Stimulated activated effector memory CD8-positive, alpha-beta T cell treated with anti-CD3 and anti-CD28 coated beads, Interleukin-12 subunit alpha, Interleukin-12 subunit beta, amount 100 ng/mL, for 72 hours (primary cell): ENCODE measurements at regions not wholly inside any gene's neighbourhood (a gene's known extent, or its start where the extent isn't known, plus 50 kb on each side); places are given as distances from the start of the nearest gene placed in this dataset.

Source experiments
- ATAC-seq: fragments of 150-1000 bp; cut with Tn5 transposase; 2 replicates; pipeline ENCODE4 v1.10.0; 2021
- DNase-seq, 2 donors: peaks; one replicate each; pipeline ENCODE4 v3.0.0; 2021 to 2022; ENCODE audit warnings: low spot score in 2 of 2
- H3K27ac Mint-ChIP-seq: one replicate; pipeline ENCODE4 v1.8.0; 2022; ENCODE audit warnings: mild to moderate bottlenecking, mixed read lengths
- H3K36me3 Mint-ChIP-seq: one replicate; pipeline ENCODE4 v1.8.0; 2022; ENCODE audit warnings: mild to moderate bottlenecking, mixed read lengths
- H3K4me1 Mint-ChIP-seq: one replicate; pipeline ENCODE4 v1.8.0; 2022; ENCODE audit warnings: mixed read lengths
- H3K4me3 Mint-ChIP-seq: one replicate; pipeline ENCODE4 v1.8.0; 2022; ENCODE audit warnings: mild to moderate bottlenecking, mixed read lengths
- H3K9me3 Mint-ChIP-seq: one replicate; pipeline ENCODE4 v1.8.0; 2022; ENCODE audit warnings: mixed read lengths

DNA sequence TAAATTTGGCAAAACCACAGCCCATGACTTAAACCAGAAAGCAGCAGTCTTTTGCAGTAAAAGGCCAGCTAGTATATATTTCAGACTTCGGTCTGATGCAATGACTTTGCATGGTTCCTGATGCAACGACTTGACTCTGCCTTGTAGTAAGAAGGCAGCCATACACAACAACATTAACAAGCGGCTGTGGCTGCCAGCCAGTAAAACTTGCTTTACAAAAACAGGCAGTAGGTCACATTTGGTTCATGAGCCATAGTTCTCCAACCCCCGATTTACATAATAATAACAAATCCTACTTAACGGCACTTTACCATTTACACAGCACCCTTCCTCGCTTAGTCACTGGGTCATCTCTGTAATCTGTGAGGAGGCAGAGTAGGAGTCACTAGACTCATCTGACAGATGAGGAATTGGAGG, 410.3 kb downstream of the LRATD1 start:
- H3K36me3 Mint-ChIP-seq: no peaks in the 10 kb centered on the region
- no peak for ATAC-seq
- no peaks in the 10 kb centered on the region for H3K4me1 Mint-ChIP-seq
- H3K27ac Mint-ChIP-seq: no peak overlapping the region
- H3K4me3 Mint-ChIP-seq: no peak overlapping the region
- no peaks in the 10 kb centered on the region for H3K9me3 Mint-ChIP-seq
- no peak for DNase-seq

DNA sequence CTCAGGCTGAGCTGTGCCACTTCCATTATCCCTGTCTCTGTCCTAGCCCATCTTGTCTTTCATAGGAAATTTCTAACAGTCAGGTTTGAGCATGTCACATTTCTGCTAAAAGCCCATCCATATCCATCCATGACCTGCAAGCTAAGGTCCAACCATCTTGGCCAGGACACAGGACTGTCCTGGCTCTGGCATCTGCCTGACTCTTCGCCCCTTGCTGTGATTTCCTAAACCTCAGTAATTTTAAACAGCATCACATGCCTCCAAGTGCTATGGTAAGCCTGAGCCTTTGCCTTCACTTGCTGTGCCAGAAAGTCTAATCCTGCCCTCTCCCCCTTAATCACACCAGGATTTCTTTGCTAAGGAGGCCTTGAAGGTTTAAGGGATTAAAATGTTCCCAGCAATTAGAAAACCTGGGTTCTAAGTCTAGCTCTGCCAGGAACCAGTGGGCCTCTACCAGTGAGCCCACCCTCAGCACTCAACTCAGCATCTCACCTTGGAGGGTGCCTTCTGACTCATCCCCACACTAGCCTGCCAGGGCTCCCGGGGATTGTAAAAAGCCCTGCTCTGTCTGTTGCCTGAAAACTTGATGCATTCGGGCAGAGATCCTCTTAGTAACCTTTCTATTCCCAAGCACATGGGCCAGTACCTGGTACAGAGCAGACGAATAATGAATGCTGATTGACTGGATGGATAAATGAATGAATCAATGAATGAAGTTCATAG, 411.0 kb downstream of the LRATD1 start:
- Mint-ChIP-seq H3K9me3 (no peaks in the 10 kb centered on the region), H3K4me3 (no peak overlapping the region)

DNA sequence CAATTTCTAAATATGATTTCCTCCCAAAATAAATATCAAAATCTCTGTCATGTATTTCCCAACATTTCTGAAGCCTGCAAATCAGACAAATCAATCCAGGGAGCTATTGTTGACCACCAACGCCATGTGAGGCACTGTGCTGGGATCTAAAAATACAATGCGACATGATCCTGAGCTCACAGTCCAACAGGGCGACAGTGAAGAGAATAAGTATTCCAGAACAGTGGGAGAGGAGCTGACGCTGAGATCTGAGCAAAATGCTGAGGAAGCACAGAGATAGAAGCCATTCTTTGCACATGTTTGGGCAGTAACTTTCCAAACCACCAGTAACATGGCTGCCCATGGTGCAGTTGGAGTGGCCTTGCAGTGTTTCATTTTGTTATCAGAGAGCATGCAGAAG, 412.5 kb downstream of the LRATD1 start:
- Mint-ChIP-seq H3K27ac (no peak overlapping the region), H3K9me3 (no peaks in the 10 kb centered on the region), H3K4me1 (no peaks in the 10 kb centered on the region), H3K4me3 (no peak overlapping the region), H3K36me3 (no peaks in the 10 kb centered on the region)
- DNase-seq: no peak
- ATAC-seq: no peak

More for the DNA sequence above, 411.0 kb downstream of the LRATD1 start:
- ATAC-seq (no peak), DNase-seq (no peak)
- Mint-ChIP-seq H3K36me3 (no peaks in the 10 kb centered on the region), H3K27ac (no peak overlapping the region), H3K4me1 (no peaks in the 10 kb centered on the region)

DNA sequence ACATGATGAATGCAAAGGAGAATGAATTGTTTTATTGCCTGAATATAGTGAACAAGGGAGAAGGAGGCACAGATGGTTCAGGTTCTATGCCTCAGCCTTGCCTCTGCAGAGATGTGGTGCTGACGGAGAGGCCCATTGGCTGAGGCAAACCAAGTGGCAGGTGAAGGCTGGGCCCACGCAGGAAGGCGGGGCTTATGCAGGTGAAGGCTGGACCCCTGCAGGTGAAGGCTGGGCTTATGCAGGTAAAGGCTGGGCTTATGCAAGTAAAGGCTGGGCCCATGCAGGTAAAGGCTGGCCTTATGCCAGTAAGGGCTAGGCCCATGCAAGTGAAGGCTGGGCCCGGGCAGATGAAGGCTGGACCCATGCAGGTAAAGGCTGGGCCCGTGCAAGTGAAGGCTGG, 414.7 kb downstream of the LRATD1 start:
- H3K36me3 Mint-ChIP-seq: no peaks in the 10 kb centered on the region
- no peak for DNase-seq
- no peaks in the 10 kb centered on the region for H3K9me3 Mint-ChIP-seq
- no peaks in the 10 kb centered on the region for H3K4me1 Mint-ChIP-seq
- no peak overlapping the region for H3K27ac Mint-ChIP-seq
- peak; percentile 24 for ATAC-seq
- no peak overlapping the region for H3K4me3 Mint-ChIP-seq

DNA sequence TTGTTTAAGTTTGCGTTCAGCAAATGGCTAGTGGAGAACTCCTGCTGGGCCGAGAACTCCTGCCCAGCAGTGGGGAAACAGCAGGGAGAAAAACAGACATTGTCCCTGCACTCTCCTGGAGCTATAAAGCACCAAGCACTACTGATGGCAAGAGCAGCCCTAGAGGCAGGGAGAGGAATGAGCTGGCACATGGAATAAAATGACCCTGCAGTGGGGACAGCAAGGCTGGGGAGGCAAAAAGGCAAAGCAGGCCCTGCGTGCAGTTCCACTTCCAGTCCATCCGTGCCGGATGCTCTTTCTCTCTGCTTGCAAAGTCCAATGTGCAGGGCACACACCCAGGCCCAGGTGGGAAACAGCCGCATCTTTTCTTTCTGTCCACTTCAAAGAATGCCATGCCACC, 415.5 kb downstream of the LRATD1 start:
- DNase-seq (no peak), ATAC-seq (no peak)
- Mint-ChIP-seq H3K27ac (no peak overlapping the region), H3K4me1 (no peaks in the 10 kb centered on the region), H3K36me3 (no peaks in the 10 kb centered on the region), H3K9me3 (no peaks in the 10 kb centered on the region), H3K4me3 (no peak overlapping the region)

DNA sequence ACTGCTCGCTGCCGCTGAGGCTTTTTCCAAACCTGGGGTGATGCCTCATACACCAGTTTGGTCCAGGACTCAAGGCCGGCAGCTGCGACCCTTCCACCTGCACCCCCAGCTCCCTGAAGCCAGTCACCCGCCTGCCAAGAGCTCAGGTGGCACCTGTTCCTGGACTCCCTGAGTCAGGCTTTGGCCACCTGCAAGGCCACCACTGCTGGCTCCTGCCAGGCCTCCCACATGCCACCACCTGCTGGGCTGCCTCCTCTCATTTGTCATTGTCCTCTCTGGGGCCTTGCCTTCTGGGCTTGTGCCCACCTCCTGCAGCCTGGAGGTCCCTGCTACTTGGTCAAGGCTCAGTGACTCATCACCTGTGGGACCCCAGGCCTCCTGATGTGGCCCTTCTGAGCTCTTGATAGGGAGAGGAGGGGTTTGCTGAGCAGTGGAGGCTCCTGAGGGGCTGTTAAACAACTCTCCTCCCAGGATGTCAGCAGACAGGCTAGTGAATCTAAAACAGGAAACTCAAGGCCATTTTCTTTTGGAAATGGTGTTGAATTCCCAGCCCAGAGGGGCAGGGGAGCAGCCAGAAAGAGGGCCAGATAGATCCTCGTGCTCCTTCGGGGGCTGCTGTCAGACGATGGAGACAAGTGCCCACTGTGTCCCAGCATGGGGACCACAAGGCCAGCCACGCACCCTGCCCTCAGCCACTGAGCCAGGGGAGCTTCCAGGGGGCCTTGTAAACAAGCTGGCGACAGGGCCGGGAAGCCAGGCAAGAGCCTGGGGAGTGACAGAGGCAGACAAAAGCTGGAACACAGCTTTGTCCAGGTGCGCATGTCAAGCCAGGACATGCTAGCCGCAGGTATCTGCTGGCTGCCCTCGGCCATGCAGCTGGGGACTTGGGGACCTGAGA, 416.8 kb downstream of the LRATD1 start:
- no peak overlapping the region for H3K4me3 Mint-ChIP-seq
- no peaks in the 10 kb centered on the region for H3K36me3 Mint-ChIP-seq
- H3K27ac Mint-ChIP-seq: no peak overlapping the region
- H3K9me3 Mint-ChIP-seq: no peaks in the 10 kb centered on the region
- DNase-seq (no peak), ATAC-seq (peak; percentile 4)
- H3K4me1 Mint-ChIP-seq: no peaks in the 10 kb centered on the region

DNA sequence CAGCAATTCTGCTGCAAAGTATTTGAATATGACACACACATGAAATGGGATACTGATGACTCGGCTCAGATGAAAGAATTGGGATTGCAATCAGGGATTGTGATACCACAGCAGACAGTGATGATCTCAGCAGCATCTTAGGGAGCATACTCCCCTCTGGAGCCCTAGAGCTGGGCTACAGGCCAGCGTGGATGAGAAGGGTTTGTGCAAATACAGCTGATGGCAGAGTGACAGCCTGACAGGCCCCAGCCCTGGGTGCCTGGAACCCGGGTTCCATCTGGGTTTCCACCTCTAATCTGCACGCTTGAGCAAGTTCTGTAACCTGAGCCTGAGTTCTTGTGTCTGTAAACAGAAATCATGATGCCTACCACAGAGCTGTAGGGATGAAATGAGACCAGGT, 418.0 kb downstream of the LRATD1 start:
- no peak overlapping the region for H3K4me3 Mint-ChIP-seq
- H3K9me3 Mint-ChIP-seq: no peaks in the 10 kb centered on the region
- ATAC-seq: no peak
- H3K27ac Mint-ChIP-seq: no peak overlapping the region
- no peak for DNase-seq
- H3K4me1 Mint-ChIP-seq: no peaks in the 10 kb centered on the region
- H3K36me3 Mint-ChIP-seq: no peaks in the 10 kb centered on the region

DNA sequence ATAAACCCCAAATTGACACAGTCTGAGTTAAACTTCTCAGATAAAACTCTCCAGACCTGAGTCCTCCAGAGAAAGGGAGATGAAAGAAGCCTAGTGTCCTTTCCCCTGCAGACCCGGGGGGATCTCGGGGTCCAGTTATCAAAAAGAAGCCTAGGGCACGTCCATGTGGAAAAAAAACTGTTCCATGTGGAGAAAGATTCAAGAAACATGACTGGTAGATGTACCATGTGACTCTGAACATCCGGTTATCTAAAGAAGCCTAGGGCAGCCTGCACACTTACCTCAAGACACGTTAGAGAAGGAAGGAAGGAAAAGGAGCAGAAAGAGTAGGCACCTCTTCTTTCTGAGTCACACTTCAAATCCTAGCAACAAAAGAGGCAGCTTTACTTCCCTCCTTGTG, 421.0 kb downstream of the LRATD1 start:
- ATAC-seq: no peak

DNA sequence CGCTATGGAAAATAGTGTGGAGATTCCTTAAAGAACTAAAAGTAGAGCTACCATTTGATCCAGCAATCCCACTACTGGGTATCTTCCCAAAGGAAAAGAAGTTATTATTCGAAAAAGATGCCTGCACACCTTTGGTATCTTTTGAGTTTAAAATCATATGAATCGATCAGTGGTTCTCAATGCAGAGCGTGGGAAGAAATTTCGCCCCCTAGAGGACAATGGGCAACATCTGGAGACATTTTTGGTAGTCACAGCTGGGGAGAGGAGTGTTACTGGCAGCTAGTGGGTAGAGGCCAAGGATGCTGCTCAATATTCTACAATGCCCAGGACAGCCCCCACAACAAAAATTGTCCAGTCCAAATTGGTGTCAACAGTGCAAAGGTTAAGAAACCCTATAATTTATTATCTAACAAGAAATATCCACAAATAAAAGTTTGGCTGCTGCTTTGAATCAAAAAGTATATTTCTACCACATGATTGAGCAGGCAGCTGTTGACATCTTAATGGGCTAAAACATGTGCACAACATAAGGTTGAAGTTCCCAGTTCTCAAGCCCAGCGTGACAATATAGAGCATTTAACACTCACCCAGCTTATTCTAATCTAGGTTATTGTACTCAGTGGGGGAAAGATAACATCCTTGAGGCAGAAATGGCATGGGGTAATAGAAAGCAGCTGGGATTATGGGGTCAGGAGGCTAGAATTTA, 425.7 kb downstream of the LRATD1 start:
- H3K36me3 Mint-ChIP-seq: no peaks in the 10 kb centered on the region
- DNase-seq: peak in 1 of 2 donors; percentile 47
- H3K27ac Mint-ChIP-seq: no peak overlapping the region
- no peaks in the 10 kb centered on the region for H3K4me1 Mint-ChIP-seq
- no peaks in the 10 kb centered on the region for H3K9me3 Mint-ChIP-seq
- no peak overlapping the region for H3K4me3 Mint-ChIP-seq
- ATAC-seq: peak; percentile 46

More for the DNA sequence above, 421.0 kb downstream of the LRATD1 start:
- no peak overlapping the region for H3K4me3 Mint-ChIP-seq
- H3K27ac Mint-ChIP-seq: no peak overlapping the region
- no peaks in the 10 kb centered on the region for H3K9me3 Mint-ChIP-seq
- no peak for DNase-seq
- H3K36me3 Mint-ChIP-seq: no peaks in the 10 kb centered on the region
- H3K4me1 Mint-ChIP-seq: no peaks in the 10 kb centered on the region

DNA sequence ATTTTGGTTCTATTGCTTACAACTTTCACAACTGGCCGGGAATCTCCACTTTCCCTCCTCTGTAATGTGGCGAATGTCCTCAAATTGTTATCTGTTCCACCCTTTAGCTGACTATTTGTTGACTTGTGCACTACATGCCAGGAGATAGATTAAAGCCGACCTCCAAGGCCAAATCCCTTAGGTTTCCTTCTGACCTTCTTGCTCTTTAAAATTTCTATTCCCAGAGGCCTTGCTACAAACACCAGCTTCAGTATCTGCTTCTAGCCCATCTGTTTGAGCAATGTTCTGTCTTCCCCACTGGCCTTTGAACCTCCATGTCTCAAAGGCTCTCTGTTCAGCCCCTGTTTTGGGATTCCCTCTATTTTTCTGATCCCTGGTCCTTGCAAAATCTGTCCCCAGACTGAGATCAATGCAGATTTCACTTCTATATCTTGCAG, 426.2 kb downstream of the LRATD1 start:
- H3K9me3 Mint-ChIP-seq: no peaks in the 10 kb centered on the region
- no peak overlapping the region for H3K4me3 Mint-ChIP-seq
- H3K27ac Mint-ChIP-seq: no peak overlapping the region
- no peaks in the 10 kb centered on the region for H3K36me3 Mint-ChIP-seq
- no peaks in the 10 kb centered on the region for H3K4me1 Mint-ChIP-seq
- ATAC-seq: no peak
- peak in 1 of 2 donors; percentile 7 for DNase-seq

DNA sequence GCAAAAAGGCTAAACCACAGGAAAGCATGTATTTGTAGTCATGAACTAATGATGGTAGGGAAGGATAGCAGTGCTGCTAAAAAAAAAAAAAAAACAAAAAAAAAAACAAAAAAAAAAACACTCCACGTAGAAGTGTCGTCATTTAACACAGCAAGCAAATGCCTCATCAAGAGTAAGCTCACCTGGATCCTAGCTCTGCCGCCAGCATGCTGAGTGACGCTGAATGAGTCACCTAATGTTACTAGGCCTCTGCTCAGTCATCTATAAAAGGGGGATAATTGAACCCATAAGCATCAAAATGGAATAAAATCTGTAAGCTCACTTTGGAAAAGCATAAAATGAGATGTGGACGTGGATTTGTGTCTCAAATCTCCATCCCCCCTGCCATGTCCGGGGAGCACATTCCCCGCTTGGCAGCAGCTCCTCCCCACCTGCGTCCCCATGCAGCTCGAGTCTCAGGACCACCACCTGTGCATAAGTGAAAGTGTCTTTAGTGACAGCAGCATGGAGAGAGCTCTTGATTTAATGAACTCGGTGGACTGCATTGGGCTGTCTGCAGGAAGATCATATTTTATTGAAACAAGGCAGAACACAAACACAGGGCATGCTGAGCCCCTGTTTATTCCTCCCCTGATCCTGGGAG, 427.5 kb downstream of the LRATD1 start:
- no peaks in the 10 kb centered on the region for H3K36me3 Mint-ChIP-seq
- no peak overlapping the region for H3K27ac Mint-ChIP-seq
- DNase-seq: peak in 1 of 2 donors; percentile 8
- no peak overlapping the region for H3K4me3 Mint-ChIP-seq
- no peak for ATAC-seq
- H3K9me3 Mint-ChIP-seq: no peaks in the 10 kb centered on the region
- H3K4me1 Mint-ChIP-seq: no peaks in the 10 kb centered on the region

DNA sequence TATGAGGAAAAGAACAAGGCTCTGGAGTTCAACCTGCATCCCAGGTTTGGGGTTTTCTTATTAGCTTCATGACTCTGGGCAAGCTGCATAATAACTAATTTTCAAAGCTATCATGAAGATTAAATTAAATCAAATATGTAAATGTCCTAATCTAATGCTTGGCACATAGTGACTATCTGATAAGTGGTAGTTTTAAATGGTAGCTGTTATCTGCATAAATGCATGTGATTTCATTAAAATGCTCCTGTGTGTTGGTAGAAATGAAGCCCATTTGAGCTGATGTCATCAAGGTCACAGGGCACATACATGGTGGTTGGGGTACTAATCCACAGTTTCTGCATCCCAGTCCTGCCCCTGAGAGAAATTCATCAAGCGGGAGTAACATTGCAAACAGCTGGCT, 428.8 kb downstream of the LRATD1 start:
- no peak overlapping the region for H3K27ac Mint-ChIP-seq
- peak in 1 of 2 donors; percentile 15 for DNase-seq
- no peaks in the 10 kb centered on the region for H3K9me3 Mint-ChIP-seq
- H3K4me3 Mint-ChIP-seq: no peak overlapping the region
- H3K36me3 Mint-ChIP-seq: no peaks in the 10 kb centered on the region
- H3K4me1 Mint-ChIP-seq: no peaks in the 10 kb centered on the region
- no peak for ATAC-seq

DNA sequence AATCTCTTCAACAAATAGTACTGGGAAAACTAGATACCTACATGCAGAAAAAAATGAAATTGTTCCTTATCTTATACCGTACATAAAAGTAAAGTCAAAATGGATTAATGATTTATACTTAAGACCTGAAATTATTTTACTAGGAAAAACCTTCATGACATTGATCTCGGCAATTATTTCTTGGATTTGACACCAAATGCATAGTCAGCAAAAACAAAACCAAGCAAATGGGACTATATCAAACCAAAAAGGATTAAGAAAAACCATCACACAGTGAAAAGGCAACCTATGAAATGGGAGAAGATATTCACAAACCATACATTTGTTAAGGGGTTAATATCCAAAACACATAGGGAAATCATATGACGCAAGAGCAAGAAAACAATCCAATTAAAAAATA, 433.6 kb downstream of the LRATD1 start:
- ATAC-seq: no peak
- Mint-ChIP-seq H3K4me1 (no peaks in the 10 kb centered on the region), H3K27ac (no peak overlapping the region), H3K9me3 (no peaks in the 10 kb centered on the region), H3K36me3 (no peaks in the 10 kb centered on the region), H3K4me3 (no peak overlapping the region)
- no peak for DNase-seq

DNA sequence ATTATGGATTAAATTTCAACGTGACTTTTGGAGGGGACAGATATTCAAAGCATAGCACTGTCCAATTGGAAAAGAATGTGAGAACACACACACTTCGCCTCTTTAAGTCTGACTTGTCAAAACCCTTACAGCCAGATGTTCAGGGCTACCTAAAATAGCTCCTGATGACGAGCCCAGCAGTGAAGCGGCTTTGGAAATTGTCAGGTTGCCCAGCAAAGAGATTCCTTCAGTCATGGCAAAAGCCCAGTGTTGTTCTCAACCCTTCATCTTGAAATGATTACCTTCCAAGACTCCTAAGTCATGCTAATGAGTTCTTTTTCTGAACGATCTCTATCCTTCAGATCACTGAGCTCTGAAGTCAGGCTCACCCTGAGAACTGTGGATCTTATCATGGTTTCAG, 436.6 kb downstream of the LRATD1 start:
- no peak overlapping the region for H3K27ac Mint-ChIP-seq
- no peaks in the 10 kb centered on the region for H3K9me3 Mint-ChIP-seq
- no peaks in the 10 kb centered on the region for H3K36me3 Mint-ChIP-seq
- H3K4me3 Mint-ChIP-seq: no peak overlapping the region
- H3K4me1 Mint-ChIP-seq: no peaks in the 10 kb centered on the region
- no peak for DNase-seq
- ATAC-seq: no peak

DNA sequence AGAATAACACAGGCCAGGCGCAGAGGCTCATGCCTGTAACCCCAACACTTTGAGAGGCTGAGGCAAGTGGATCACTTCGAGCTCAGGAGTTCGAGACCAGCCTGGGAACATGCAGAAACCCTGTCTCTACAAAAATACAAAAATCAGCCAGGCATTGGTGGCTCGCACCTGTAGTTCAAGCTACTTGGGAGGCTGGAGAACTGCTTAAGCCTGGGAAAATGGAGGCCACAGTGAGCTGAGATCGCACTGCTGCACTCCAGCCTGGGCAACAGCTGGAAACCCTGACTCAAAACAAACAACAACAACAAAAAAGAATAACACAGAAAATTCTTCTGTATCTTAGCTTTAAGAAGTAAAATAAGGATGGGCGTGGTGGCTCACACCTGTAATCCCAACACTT, 440.3 kb downstream of the LRATD1 start:
- H3K4me3 Mint-ChIP-seq: no peak overlapping the region
- no peak for ATAC-seq
- no peaks in the 10 kb centered on the region for H3K36me3 Mint-ChIP-seq
- DNase-seq: peak in 1 of 2 donors; percentile 12
- H3K9me3 Mint-ChIP-seq: peaks cover 2% of the 10 kb centered on the region
- H3K4me1 Mint-ChIP-seq: no peaks in the 10 kb centered on the region
- H3K27ac Mint-ChIP-seq: no peak overlapping the region
